WI38 (cell line): ENCODE measurements at regions not wholly inside any gene's neighbourhood (a gene's known extent, or its start where the extent isn't known, plus 50 kb on each side); places are given as distances from the start of the nearest gene placed in this dataset.
"Not testable (repeated sequence)": the region's sequence is repeated elsewhere in the genome, so short reads cannot be mapped to it uniquely, and the experiment has no call there.

Source experiments
- H3K4me3 ChIP-seq: 2 replicates; pipeline ENCODE4 v1.5.1; 2011; ENCODE audit warnings: low read depth, mild to moderate bottlenecking, control low read depth, low read length
- TF ChIP-seq, protein P1 (sequence below): IDR thresholded peaks from 2 replicates; pipeline ENCODE4 v1.5.1; 2012; ENCODE audit warnings: low read depth, mild to moderate bottlenecking, control low read depth, low read length

DNA sequence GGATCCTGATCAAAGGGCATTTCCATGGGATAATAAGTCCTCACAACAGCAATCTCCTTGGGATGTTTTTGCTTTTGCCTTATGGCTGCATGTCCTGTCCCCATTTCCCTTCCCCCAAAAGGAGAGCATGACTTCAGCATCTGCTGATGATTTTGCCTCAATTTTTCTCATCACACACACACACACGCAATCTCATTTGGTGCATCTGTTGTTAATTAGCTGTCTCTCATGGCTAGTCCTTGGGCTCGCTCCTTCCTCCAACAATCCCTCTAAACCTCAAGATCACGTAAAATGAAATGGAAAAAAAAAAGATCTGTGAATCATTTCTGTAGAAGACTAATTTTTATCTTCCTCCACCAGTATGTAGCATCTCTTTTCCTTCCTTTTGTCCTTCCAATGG lies 153.6 kb downstream of the RBMX2 start:
- TF ChIP-seq, protein P1, sequence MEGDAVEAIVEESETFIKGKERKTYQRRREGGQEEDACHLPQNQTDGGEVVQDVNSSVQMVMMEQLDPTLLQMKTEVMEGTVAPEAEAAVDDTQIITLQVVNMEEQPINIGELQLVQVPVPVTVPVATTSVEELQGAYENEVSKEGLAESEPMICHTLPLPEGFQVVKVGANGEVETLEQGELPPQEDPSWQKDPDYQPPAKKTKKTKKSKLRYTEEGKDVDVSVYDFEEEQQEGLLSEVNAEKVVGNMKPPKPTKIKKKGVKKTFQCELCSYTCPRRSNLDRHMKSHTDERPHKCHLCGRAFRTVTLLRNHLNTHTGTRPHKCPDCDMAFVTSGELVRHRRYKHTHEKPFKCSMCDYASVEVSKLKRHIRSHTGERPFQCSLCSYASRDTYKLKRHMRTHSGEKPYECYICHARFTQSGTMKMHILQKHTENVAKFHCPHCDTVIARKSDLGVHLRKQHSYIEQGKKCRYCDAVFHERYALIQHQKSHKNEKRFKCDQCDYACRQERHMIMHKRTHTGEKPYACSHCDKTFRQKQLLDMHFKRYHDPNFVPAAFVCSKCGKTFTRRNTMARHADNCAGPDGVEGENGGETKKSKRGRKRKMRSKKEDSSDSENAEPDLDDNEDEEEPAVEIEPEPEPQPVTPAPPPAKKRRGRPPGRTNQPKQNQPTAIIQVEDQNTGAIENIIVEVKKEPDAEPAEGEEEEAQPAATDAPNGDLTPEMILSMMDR = no peak
- H3K4me3 ChIP-seq = no peak overlapping the region

DNA sequence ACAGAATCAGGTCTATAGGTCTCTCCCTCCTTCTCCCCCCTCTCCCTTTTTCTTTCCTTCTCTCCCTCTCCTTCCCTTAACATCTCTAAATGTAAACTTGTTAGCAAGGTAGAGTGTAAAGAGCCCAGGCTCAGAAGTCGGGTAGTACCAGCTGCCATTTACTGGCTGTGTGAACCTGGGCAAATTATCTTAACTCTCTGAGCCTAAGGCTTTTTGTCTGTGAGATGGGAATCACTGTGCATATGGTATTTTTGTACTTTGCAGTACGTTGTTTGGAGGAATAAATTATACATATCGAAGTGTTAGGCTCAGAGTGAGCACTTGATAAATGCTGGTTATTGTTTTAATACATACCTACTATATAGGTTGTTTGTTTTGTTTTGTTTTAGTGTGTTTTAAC lies 154.0 kb downstream of the RBMX2 start:
- TF ChIP-seq, protein P1 = no peak
- H3K4me3 ChIP-seq = no peak overlapping the region

DNA sequence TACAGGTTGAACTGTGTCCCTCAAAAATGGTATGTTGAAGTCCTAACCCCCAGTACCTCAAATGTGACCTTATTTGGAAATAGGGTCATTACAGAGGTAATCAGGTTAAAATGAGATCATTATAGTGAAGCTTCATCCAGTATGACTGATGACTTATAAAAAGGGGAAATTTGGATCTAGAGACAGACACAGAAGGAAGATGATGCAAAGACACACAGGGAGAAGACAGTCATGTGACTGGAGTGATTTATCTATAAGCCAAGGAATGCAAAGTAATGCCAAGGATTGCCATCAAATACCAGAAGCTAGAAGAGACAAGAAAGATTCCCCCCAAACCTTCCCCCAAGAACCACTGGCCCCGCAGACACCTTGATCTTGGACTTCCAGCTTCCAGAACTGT lies 155.2 kb downstream of the RBMX2 start:
- TF ChIP-seq, protein P1 = no peak
- H3K4me3 ChIP-seq = no peak overlapping the region

DNA sequence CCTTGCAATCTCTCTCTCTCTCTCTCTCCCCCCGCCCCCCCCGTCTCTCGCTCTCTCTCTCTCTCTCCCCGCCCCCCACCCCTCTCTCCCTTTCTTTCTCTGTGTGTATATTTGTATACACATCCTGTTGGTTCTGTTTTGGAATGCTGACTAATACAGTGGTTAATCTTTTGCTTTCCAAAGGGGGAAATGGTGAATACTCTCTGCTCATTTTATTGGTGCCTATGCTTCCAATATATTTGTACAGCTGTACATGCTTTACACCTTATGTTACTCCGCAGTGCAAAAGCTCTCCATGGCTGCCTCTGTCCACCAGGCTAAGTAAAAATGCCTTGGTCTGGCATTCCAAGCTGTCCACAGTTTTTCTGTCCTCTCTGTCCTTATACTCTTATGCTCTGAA lies 158.8 kb downstream of the RBMX2 start:
- TF ChIP-seq, protein P1 = no peak
- no peak overlapping the region for H3K4me3 ChIP-seq

DNA sequence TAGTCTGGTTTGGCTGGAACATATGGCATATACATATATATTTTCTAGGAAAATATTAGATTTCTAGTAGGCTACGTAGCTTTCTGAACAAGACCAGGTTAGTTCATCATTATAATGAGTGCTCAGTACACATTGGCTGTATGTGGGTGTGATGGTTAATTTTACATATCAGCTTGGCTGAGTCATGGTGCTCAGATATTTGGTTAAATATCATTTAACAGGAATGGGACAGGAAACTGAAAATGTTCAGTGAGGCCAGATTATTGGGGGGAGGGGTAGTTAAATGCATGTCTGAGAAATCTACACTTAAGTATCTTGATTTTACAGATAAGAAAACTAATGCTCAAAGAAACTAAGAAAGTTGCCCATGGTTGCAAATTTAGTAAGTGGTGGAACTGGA lies 160.1 kb downstream of the RBMX2 start:
- H3K4me3 ChIP-seq = no peak overlapping the region
- TF ChIP-seq, protein P1 = no peak

DNA sequence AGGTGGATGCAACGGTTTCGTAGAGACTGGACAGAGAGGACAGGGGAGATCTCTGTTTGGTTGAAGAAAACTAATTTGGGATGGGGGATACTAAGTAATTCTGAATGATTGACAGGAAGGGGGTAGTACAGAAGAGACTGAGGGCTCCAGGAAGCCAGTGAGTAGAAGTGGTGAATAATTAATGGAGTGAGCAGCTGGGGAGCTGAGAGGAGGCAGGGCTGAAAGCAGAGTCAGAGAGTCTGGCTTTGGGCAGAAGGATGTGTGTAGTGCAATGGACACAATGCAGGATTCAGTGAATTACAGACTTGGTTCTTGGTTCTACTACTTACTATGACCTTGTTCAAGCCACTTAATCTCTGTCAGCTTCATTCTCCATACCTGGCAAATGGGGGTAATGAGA lies 161.7 kb downstream of the RBMX2 start:
- TF ChIP-seq, protein P1 = no peak
- H3K4me3 ChIP-seq = no peak overlapping the region

DNA sequence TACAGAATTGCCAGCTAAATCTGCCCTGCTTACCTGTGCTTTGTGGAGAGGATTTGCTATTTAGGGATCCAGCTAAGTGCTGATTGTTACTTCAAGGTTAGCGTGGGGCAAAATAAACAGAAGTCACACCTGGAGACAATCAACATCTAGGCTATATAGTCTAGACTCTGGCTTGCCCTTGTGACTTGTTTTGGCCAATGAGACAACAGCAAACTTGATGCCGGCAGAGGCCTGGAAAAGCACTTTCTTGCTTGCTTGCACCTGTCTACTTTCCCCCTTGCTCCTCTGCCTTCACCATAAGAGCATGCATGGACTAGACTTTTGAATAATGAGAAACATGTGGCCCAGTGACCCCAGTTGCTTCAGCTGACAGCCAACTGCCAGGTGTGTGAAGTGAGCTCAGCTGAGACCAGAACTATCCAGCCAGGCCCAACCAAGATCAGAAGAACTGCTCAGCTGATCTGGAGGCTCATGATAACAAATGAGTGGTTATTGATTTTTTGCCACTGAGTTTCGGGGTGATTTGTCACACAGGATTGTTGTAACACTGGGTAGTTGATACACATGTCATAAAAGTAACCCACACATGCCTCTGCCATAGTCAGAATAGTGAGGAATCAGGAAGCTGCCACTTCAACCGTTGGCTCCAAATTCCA lies 164.4 kb downstream of the RBMX2 start:
- H3K4me3 ChIP-seq = no peak overlapping the region
- TF ChIP-seq, protein P1 = no peak

DNA sequence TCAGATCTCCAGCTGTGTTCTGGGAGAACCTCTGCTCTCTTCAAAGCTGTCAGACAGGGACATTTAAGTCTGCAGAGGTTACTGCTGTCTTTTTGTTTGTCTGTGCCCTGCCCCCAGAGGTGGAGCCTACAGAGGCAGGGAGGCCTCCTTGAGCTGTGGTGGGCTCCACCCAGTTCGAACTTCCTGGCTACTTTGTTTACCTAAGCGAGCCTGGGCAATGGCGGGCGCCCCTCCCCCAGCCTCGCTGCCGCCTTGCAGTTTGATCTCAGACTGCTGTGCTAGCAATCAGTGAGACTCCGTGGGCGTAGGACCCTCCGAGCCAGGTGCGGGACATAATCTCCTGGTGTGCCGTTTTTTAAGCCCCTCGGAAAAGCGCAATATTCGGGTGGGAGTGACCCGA lies 171.2 kb downstream of the RBMX2 start:
- not testable (repeated sequence) for H3K4me3 ChIP-seq
